Activated CD4-positive, alpha-beta T cell treated with anti-CD3 and anti-CD28 coated beads, Interleukin-2, amount 50 U/mL, for 16 hours (primary cell): ENCODE measurements at regions not wholly inside any gene's neighbourhood (a gene's known extent, or its start where the extent isn't known, plus 50 kb on each side); places are given as distances from the start of the nearest gene placed in this dataset.
"Not testable (repeated sequence)": the region's sequence is repeated elsewhere in the genome, so short reads cannot be mapped to it uniquely, and the experiment has no call there.

Experiments
- DNase-seq: peaks from one replicate; pipeline ENCODE4 v3.0.0-alpha.2; 2020

- DNase-seq, result no peak
Measured at GRCh38 chr4:116639070-116639577, 446.3 kb downstream of the TRAM1L1 start.

GRCh38 chr4:116638592-116638991, 446.8 kb downstream of the TRAM1L1 start:
- DNase-seq, result no peak

- DNase-seq, result no peak
Measured at GRCh38 chr4:116636917-116637316, 448.5 kb downstream of the TRAM1L1 start.

GRCh38 chr4:116632269-116632668, 453.1 kb downstream of the TRAM1L1 start:
- no peak for DNase-seq

GRCh38 chr4:116628598-116628997, 456.8 kb downstream of the TRAM1L1 start:
- DNase-seq, result no peak

- DNase-seq, result no peak
Measured at GRCh38 chr4:116627545-116627944, 457.8 kb downstream of the TRAM1L1 start.

- DNase-seq, result not testable (repeated sequence)
Measured at GRCh38 chr4:116619508-116619907, 465.9 kb downstream of the TRAM1L1 start.

GRCh38 chr4:116618638-116619037, 466.7 kb downstream of the TRAM1L1 start:
- DNase-seq, result no peak

- DNase-seq, result no peak
Measured at GRCh38 chr4:116603096-116603495, 482.3 kb downstream of the TRAM1L1 start.

- no peak for DNase-seq
Measured at GRCh38 chr4:116599859-116600258, 485.5 kb downstream of the TRAM1L1 start.

GRCh38 chr4:116598980-116599789, 486.2 kb downstream of the TRAM1L1 start:
- DNase-seq, result no peak

GRCh38 chr4:116598155-116598979, 487.0 kb downstream of the TRAM1L1 start:
- no peak for DNase-seq

GRCh38 chr4:116590648-116591047, 494.7 kb downstream of the TRAM1L1 start:
- no peak for DNase-seq

GRCh38 chr4:116588783-116589182, 496.6 kb downstream of the TRAM1L1 start:
- no peak for DNase-seq

GRCh38 chr4:116585246-116585645, 500.1 kb downstream of the TRAM1L1 start:
- no peak for DNase-seq

GRCh38 chr4:116577321-116577720, 508.1 kb downstream of the TRAM1L1 start:
- DNase-seq, result no peak

- no peak for DNase-seq
Measured at GRCh38 chr4:116573540-116573939, 511.8 kb downstream of the TRAM1L1 start.

GRCh38 chr4:116561768-116562167, 523.6 kb downstream of the TRAM1L1 start:
- DNase-seq, result no peak

GRCh38 chr4:116551806-116552205, 533.6 kb downstream of the TRAM1L1 start:
- DNase-seq, result no peak

GRCh38 chr4:116547632-116548031, 537.7 kb downstream of the TRAM1L1 start:
- DNase-seq, result no peak

- DNase-seq, result no peak
Measured at GRCh38 chr4:116546759-116547158, 538.6 kb downstream of the TRAM1L1 start.

- no peak for DNase-seq
Measured at GRCh38 chr4:116544946-116545345, 540.4 kb downstream of the TRAM1L1 start.

GRCh38 chr4:116539744-116540143, 545.6 kb downstream of the TRAM1L1 start:
- no peak for DNase-seq

GRCh38 chr4:116537828-116538227, 547.5 kb downstream of the TRAM1L1 start:
- DNase-seq, result no peak
